ENCODE measurements at regions not wholly inside any gene's neighbourhood (a gene's known extent, or its start where the extent isn't known, plus 50 kb on each side); places are given as distances from the start of the nearest gene placed in this dataset.

DNA sequence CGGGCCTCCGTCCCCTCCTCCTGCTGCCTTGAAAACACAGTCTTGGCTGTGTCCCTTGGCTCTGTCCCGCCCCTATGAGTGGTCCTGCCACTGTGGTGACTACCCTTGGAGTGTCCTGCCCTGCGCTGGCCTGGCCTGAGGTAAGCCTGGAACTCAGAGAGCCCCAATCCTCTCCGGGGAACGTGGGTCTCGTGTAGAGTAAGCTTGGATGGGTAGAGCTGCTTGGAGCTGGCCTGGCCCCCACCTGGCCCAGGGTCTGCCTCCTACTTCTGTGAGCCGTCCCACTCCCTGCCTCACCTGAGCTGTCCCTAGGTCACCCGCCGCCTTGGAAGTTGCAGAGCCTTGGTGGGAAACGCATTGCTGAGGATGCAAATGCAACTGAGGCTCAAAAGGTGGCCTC is 347.1 kb downstream of the CTTN start:
- TF ChIP-seq CTCF (conservative IDR thresholded peaks at IDR 0.05 in 1 of 2, IDR thresholded peaks at IDR 0.05 in 1 of 2; ENCODE audit: low read depth in 1 of 2, low read length in 2 of 2) (no peak), EZH2 (IDR thresholded peaks at IDR 0.05; ENCODE audit: low read length, missing control alignments) (no peak)
